Fibroblast of pulmonary artery (primary cell): ENCODE measurements at regions not wholly inside any gene's neighbourhood (a gene's known extent, or its start where the extent isn't known, plus 50 kb on each side); places are given as distances from the start of the nearest gene placed in this dataset.

ENCODE experiments used
- DNase-seq: peaks from one replicate; pipeline ENCODE4 v3.0.0-alpha.2; 2010; ENCODE audit warnings: low read depth
- H3K4me3 ChIP-seq: replicated peaks from 2 replicates; pipeline ENCODE4 v1.5.1; 2011; ENCODE audit warnings: low read depth, mild to moderate bottlenecking, control low read depth, low read length, moderate library complexity
- TF ChIP-seq, protein P1 (sequence below): IDR thresholded peaks from 2 replicates; pipeline ENCODE4 v1.5.1; 2011; ENCODE audit warnings: mild to moderate bottlenecking, control low read depth, low read length, inconsistent platforms; ENCODE audit errors: missing control alignments

DNA sequence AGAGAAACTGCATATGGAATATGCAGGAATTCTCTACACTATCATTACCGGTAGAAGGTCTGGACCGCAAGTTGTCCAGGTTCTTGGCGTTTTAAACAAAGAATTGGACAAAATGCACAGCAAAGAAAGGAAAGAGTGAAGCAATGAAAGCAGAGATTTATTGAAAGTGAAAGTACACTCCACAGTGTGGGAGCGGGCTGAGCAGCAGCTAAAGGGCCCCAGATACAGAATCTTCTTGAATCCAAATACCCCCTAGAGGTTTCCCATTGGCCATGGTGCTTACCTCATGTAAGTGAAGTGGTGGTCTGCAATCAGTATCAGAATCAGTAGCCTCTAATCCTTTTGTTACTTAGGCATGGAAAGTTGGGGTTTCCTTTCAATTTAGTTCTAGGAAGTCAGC, 178.5 kb upstream of the IRX3 start:
- no peak overlapping the region for H3K4me3 ChIP-seq
- DNase-seq = no peak
- TF ChIP-seq, protein P1, sequence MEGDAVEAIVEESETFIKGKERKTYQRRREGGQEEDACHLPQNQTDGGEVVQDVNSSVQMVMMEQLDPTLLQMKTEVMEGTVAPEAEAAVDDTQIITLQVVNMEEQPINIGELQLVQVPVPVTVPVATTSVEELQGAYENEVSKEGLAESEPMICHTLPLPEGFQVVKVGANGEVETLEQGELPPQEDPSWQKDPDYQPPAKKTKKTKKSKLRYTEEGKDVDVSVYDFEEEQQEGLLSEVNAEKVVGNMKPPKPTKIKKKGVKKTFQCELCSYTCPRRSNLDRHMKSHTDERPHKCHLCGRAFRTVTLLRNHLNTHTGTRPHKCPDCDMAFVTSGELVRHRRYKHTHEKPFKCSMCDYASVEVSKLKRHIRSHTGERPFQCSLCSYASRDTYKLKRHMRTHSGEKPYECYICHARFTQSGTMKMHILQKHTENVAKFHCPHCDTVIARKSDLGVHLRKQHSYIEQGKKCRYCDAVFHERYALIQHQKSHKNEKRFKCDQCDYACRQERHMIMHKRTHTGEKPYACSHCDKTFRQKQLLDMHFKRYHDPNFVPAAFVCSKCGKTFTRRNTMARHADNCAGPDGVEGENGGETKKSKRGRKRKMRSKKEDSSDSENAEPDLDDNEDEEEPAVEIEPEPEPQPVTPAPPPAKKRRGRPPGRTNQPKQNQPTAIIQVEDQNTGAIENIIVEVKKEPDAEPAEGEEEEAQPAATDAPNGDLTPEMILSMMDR = no peak

DNA sequence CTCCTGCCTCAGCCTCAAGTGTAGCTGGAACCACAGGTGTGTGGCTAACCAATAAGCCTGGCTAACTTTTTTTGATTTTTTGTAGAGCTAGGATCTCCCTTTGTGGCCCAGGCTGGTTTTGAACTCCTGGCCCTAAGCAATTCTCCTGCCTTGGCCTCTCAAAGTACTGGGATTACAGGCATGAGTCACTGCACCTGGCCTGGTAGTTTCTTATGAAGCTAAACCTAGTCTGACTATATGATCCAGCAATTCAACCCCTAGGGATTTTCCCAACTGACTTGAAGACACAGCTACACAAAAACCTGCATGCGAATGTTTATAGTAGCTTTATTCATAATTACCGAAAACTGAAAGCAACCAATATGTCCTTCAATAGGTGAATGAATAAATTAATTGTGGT, 176.2 kb upstream of the IRX3 start:
- no peak overlapping the region for H3K4me3 ChIP-seq
- TF ChIP-seq, protein P1 = no peak
- no peak for DNase-seq

DNA sequence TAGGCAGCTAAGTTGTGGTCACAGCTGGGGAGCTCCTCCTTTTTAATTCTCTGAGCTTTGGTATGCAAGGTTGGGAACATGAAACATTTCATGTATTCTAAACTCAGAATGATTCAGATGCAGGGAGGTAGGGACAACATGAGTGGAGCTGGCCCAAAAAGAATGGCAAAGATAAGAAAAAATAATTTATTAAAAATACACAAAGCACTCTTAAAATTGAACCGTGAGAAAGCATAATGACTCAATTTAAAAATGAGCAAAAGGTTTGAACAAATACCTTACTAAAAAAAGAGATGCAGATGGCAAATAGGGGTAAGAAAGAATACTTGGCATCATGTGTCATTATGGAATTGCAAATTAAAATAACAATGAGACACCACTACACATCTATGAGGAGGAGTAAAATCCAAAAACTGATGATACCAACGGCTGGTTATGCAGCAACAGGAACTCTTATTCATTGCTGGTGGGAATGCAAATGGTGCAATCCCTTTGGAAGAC, 175.6 kb upstream of the IRX3 start:
- peak; percentile 56 for DNase-seq
- TF ChIP-seq, protein P1 = no peak
- H3K4me3 ChIP-seq = no peak overlapping the region

DNA sequence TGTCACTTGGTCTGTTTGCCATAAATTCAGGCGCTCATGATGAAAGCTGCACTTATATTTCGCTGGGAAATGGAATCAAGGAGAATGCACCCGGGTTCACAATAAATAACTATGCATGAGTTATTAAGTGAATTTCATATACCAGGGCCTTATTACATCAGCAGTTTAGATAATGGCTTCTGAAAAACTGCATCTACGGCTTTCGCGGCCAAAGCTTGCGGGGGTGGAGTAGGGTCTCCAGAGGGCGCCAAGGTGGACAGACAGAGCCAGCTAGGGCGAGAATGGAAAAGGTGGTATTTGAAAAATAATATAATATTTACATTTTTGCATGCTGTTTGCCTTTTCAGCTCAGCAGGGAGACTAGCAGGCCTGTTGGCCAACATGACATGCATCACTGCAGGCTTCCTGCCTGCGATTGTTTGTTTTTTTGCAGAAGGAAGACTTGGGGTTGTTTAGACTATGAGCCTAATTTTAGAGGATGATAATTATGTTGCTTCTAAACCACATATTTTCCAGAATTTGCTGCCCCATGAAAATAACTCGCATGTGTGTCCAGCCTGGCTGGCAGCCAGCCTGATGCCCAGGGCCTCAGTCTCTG, 173.8 kb upstream of the IRX3 start:
- H3K4me3 ChIP-seq = no peak overlapping the region
- no peak for DNase-seq
- TF ChIP-seq, protein P1 = no peak

DNA sequence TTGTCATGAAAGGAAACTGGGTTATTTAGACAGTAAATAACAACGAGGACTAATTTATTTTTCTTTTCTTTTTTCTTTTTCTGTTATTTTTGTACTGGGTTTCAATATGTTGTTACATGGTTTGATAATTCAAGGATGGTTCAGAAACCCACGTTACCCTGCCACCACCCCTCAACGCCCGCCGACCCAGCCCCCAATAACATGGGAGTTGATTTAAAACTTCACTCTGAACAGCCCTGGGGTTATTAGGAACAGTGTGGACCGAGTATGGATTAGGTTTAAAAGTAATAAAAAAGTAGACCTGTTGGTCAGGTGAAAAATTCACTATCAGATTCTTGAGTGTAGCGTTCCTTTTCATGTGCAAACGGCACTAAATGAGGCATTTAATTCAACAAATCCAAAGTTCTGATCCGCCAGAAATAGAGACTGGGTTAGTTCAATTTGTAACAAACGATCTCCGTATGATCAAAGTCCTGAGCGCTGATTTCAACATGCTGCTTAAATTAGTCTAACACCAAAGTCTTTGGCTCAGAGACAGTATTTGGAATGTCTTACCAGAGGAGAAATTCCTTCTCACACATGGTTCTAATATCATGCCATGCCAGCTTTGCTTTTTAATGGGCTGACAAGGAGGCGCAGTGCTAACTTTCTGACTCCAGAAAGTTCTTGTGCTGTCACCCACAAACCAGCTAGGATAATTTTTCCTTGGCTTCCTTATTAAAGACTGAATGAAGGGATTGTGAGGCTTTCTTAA, 173.1 kb upstream of the IRX3 start:
- TF ChIP-seq, protein P1 = no peak
- H3K4me3 ChIP-seq = no peak overlapping the region
- no peak for DNase-seq

DNA sequence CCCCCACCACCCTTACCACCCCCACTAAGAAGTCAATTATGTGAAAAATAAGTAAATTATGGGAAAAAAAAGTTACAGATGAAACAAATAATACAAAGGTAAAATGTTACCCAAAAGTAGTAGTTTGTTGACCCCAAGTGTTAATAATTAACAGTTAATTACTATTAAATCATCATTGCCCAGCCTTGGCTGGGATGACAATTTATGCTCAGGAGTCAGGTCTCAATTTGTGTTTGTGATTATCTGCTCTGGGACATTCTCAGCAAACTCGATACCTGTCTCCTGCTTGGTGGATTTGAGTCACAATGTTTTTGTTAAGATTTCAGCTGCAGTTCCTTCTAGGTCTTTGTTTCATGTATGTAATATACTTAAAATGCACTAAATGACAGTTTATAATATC, 172.3 kb upstream of the IRX3 start:
- H3K4me3 ChIP-seq = no peak overlapping the region
- TF ChIP-seq, protein P1 = no peak
- DNase-seq = no peak

DNA sequence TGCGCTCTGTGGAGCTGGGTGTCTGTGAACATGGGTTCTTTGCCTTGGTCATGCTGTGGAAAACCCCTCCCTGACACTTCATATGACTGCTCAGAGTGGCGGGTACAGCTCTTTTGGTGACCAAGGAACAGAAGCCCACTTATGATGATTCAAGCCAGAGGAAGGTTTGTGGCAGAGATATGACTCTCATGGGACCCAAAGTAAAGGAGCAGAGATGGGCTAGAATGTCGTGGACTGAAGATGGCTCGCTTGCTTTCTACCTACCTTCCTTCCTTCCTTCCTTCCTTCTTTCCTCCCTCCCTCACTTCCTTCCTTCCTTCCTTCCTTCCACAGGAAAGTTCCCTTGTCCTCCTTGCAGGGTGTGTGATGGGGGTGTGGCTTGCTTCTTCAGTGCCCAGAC, 169.7 kb upstream of the IRX3 start:
- H3K4me3 ChIP-seq = no peak overlapping the region
- TF ChIP-seq, protein P1 = no peak
- no peak for DNase-seq
